Left lung (tissue), 4 donors: ENCODE measurements at regions not wholly inside any gene's neighbourhood (a gene's known extent, or its start where the extent isn't known, plus 50 kb on each side); places are given as distances from the start of the nearest gene placed in this dataset.

Experiments
- ATAC-seq: fragments of 200-7000 bp; cut with Tn5 transposase; one replicate; pipeline ENCODE4 v1.9.1; 2020; ENCODE audit warnings: moderate library complexity
- DNase-seq, 4 donors: peaks; one replicate each; pipeline ENCODE4 v3.0.0-alpha.2; 2013 to 2020
- H3K27ac ChIP-seq, 2 donors: fragments of 200-600 bp; sonication (generic) in 1 of 2; one replicate each; pipeline versions ENCODE4 v1.5.0 to v1.8.0; 2020 to 2021
- H3K27me3 ChIP-seq, 2 donors: fragments of 200-600 bp; sonication (generic) in 1 of 2; one replicate each; pipeline versions ENCODE4 v1.5.0 to v1.8.0; 2020 to 2021
- H3K36me3 ChIP-seq, 2 donors: fragments of 200-600 bp; sonication (generic) in 1 of 2; one replicate each; pipeline versions ENCODE4 v1.5.0 to v1.8.0; 2020 to 2021
- H3K4me1 ChIP-seq, 2 donors: fragments of 200-600 bp; one replicate each; pipeline ENCODE4 v1.8.0; 2021
- H3K4me3 ChIP-seq, 2 donors: fragments of 200-600 bp; sonication (generic) in 1 of 2; one replicate each; pipeline versions ENCODE4 v1.5.0 to v1.8.0; 2020 to 2021; ENCODE audit warnings: mild to moderate bottlenecking in 1 of 2
- H3K9me3 ChIP-seq, 2 donors: fragments of 200-600 bp; sonication (generic) in 1 of 2; one replicate each; pipeline versions ENCODE4 v1.5.0 to v1.8.0; 2020 to 2021
- intact Hi-C, 2 donors: fragments of 100-400 bp; cut with DNase I; formaldehyde crosslinking; loops; one replicate each; pipeline versions ENCODE4 v1.11.2 to v1.14.2; 2022
- TF ChIP-seq, protein P1 (sequence below), 2 donors: fragments of 200-600 bp; sonication (generic) in 1 of 2; IDR thresholded peaks; one replicate each; pipeline versions ENCODE4 v1.5.0 to v1.8.0; 2021; ENCODE audit warnings: antibody characterized with exemption in 2 of 2
- donor health status: DM: no; HTN: yes; CAD: no.
- donor health status: DM: no; HTN: no; CAD: no.

DNA sequence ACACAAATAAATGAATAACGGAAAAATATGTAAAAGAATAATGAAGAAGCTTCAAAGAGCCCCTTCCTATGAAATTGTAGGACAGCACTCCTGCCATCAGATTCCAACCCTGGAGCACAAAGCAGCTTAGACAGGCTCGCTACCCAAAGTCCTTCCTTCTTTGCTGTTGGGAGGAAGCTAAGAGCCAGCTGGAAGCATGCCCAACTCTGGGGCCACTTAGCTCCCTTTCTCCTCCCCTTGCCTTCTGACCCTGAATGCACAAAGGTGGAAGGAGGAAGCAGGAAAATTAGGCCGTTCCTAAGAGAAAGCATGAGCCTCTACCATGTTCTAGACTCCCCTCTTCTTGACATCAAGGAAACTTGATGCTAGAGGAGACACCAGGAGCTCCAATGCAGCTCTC lies 700.8 kb downstream of the RNF144A start:
- Histone ChIP-seq H3K4me3 (no peak overlapping the region), H3K36me3 (no peaks in the 10 kb centered on the region), H3K27me3 (no peaks in the 10 kb centered on the region), H3K9me3 (no peaks in the 10 kb centered on the region), H3K27ac (no peak overlapping the region), H3K4me1 (no peaks in the 10 kb centered on the region)
- no peak for DNase-seq
- intact Hi-C loops = no loop called here
- TF ChIP-seq, protein P1, sequence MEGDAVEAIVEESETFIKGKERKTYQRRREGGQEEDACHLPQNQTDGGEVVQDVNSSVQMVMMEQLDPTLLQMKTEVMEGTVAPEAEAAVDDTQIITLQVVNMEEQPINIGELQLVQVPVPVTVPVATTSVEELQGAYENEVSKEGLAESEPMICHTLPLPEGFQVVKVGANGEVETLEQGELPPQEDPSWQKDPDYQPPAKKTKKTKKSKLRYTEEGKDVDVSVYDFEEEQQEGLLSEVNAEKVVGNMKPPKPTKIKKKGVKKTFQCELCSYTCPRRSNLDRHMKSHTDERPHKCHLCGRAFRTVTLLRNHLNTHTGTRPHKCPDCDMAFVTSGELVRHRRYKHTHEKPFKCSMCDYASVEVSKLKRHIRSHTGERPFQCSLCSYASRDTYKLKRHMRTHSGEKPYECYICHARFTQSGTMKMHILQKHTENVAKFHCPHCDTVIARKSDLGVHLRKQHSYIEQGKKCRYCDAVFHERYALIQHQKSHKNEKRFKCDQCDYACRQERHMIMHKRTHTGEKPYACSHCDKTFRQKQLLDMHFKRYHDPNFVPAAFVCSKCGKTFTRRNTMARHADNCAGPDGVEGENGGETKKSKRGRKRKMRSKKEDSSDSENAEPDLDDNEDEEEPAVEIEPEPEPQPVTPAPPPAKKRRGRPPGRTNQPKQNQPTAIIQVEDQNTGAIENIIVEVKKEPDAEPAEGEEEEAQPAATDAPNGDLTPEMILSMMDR (IDR thresholded peaks at IDR 0.05) = no peak
- ATAC-seq = no peak

DNA sequence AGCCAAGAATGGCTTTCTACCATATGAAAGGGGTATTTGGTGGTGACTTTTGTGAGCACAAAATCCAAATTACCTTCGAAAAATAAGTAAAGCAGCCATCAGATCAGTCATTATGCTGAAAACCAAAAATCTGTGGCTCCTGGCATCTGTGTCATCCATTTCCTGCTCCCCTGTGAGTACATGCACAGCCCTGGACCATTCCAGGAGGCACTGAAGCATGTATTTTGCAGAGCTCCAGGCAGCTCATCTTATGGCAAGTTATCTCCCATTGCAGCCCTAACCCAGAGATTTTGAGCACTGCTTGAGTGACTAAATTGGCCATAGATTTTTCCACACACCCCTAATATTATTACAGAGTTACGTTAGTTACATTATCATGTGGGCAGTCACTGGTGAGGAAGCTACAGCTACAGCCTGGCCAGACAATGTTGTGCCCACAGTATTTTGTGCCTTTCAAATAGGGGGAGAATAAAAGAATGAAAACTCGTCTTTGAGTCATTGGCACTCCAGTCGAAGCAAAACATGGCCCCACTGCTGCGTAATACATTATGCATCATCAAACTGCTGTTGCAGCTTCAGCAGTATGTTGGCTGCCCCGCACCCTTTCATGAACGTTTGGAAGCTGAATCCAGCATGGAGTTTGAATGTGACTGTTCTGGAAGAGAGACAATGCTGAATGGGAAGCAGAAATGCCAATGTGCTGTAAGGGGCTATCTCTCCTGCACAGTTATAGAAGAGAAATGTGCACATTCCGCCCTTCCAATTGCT lies 702.2 kb downstream of the RNF144A start:
- Histone ChIP-seq H3K4me3 (no peak overlapping the region), H3K36me3 (no peaks in the 10 kb centered on the region), H3K27me3 (no peaks in the 10 kb centered on the region), H3K9me3 (no peaks in the 10 kb centered on the region), H3K27ac (no peak overlapping the region), H3K4me1 (no peaks in the 10 kb centered on the region)
- TF ChIP-seq, protein P1 (IDR thresholded peaks at IDR 0.05) = no peak
- intact Hi-C loops = no loop called here
- DNase-seq (no peak), ATAC-seq (no peak)

DNA sequence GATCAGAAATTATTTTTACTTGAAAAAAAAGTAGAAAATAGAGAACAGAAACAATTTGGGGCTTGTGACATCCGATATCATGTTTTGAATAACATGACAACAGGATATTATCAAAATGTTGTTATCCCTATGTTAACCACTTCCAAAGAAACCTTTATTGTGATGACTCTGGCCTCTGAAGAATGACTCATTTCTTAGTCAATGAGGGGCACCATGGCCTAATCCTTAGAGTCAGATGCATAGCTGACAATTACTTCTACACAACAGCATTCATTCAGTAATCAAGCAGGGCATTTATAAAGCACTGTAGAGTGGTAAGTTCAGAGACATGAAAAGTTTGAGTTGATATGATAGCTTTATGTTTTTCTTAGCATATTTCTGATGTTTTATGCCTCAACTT lies 703.0 kb downstream of the RNF144A start:
- TF ChIP-seq, protein P1 (IDR thresholded peaks at IDR 0.05) = no peak
- intact Hi-C loops = no loop called here
- Histone ChIP-seq H3K27me3 (no peaks in the 10 kb centered on the region), H3K4me1 (no peaks in the 10 kb centered on the region), H3K9me3 (no peaks in the 10 kb centered on the region), H3K4me3 (no peak overlapping the region), H3K36me3 (no peaks in the 10 kb centered on the region), H3K27ac (no peak overlapping the region)
- DNase-seq (no peak), ATAC-seq (no peak)

DNA sequence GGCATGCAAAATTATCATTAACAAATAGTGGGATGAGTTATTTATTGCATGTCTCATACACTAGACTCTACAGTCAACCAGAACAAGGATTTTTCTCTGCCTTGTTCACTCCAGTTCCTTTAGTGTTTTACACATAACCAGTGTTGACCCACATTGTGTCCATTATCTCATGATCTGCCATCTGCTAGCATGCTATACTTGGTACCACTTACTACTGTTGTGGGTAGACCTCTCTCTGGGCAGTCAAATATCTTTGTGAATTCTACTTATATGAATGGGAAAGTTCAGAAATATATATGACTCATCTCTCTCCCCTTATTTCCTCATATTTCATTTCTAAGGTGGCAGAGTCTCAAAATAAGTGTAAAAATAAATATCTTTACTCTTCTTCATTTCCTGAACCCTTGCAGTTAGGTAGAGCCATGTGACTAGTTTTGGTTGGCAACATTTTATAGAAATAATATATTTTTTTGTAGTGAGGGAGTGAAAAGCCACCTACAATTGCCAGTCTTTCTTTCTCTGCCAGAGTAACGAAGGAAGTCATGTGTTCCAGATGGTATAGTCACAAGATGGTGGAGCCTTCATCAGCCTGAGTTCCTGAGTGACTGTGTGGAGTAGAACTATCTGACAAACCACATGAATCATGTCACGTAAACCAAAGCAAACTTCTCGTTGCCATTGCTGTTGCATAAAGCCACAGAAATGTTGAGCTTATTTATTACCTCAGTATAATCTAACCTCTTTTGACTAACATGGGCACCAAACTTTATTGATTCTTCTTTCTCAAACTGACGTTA lies 704.0 kb downstream of the RNF144A start:
- ATAC-seq (no peak), DNase-seq (no peak)
- H3K36me3 ChIP-seq = no peaks in the 10 kb centered on the region
- H3K4me3 ChIP-seq = no peak overlapping the region
- no peaks in the 10 kb centered on the region for H3K4me1 ChIP-seq
- H3K27me3 ChIP-seq = no peaks in the 10 kb centered on the region
- TF ChIP-seq, protein P1 (IDR thresholded peaks at IDR 0.05) = no peak
- H3K27ac ChIP-seq = no peak overlapping the region
- intact Hi-C loops = no loop called here
- H3K9me3 ChIP-seq = no peaks in the 10 kb centered on the region

DNA sequence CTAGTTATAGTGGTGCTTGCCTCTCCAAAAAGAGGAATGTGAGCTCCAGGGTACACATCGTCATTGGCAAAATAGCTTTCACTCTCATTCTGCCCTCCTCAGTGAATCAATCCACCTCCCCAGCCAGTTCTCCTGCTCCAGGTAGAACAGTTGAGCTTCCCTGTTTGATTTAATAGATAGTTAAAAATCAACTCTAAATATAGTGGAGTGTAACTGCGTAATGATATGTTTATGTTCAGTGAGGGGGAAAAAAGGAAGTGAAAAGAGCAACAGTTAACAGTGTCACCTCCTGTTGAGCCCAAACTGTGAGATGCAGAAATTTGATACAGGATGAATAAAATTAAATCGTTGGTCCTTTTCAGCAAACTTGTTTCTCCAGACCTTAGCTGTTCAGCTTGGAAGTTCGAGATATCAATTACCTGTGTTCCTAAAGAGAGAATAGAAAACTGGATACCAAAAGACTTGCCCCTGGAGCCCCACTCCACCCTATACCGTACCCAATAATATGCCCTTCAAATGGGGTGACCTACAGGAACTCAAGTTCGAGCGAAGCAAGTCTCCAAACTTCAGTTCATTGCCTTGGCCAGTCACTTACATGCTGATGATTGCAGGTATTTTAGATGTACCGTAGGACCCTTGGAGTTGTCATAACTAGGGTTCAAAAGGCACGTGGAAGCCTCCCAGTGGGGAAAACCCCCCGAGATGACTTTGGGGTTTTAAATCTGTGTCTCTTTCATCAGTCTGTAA lies 708.4 kb downstream of the RNF144A start:
- TF ChIP-seq, protein P1 (IDR thresholded peaks at IDR 0.05) = no peak
- ATAC-seq (no peak), DNase-seq (no peak)
- no peaks in the 10 kb centered on the region for H3K36me3 ChIP-seq
- intact Hi-C loops = no loop called here
- H3K9me3 ChIP-seq = no peaks in the 10 kb centered on the region
- no peak overlapping the region for H3K4me3 ChIP-seq
- H3K27ac ChIP-seq = no peak overlapping the region
- no peaks in the 10 kb centered on the region for H3K4me1 ChIP-seq
- H3K27me3 ChIP-seq = no peaks in the 10 kb centered on the region
